NCI-H226 (cell line): ENCODE measurements at regions not wholly inside any gene's neighbourhood (a gene's known extent, or its start where the extent isn't known, plus 50 kb on each side); places are given as distances from the start of the nearest gene placed in this dataset.

Source experiments
- DNase-seq: peaks from one replicate; pipeline ENCODE4 v3.0.0-alpha.2; 2015

- peak; percentile 99 for DNase-seq
Measured at GRCh38 chr2:64831134-64831976, 157.8 kb upstream of the SLC1A4 start.

- no peak for DNase-seq
Measured at GRCh38 chr2:64831977-64832328, 157.2 kb upstream of the SLC1A4 start.

- DNase-seq, result no peak
Measured at GRCh38 chr2:64832936-64833335, 156.3 kb upstream of the SLC1A4 start.

- no peak for DNase-seq
Measured at GRCh38 chr2:64836566-64836965, 152.6 kb upstream of the SLC1A4 start.

- DNase-seq, result peak; percentile 65
Measured at GRCh38 chr2:64837116-64837731, 152.0 kb upstream of the SLC1A4 start.

GRCh38 chr2:64837925-64838641 is 151.1 kb upstream of the SLC1A4 start:
- no peak for DNase-seq

GRCh38 chr2:64838817-64839216 is 150.4 kb upstream of the SLC1A4 start:
- DNase-seq, result peak; percentile 81

- no peak for DNase-seq
Measured at GRCh38 chr2:64839844-64840243, 149.4 kb upstream of the SLC1A4 start.

GRCh38 chr2:64840426-64840881 is 148.7 kb upstream of the SLC1A4 start:
- DNase-seq, result no peak

- no peak for DNase-seq
Measured at GRCh38 chr2:64841461-64841860, 147.7 kb upstream of the SLC1A4 start.

GRCh38 chr2:64842030-64842429 is 147.2 kb upstream of the SLC1A4 start:
- DNase-seq, result no peak

GRCh38 chr2:64844087-64844486 is 145.1 kb upstream of the SLC1A4 start:
- no peak for DNase-seq

- no peak for DNase-seq
Measured at GRCh38 chr2:64845273-64845905, 143.8 kb upstream of the SLC1A4 start.

- peak; percentile 42 for DNase-seq
Measured at GRCh38 chr2:64846177-64846576, 143.0 kb upstream of the SLC1A4 start.

GRCh38 chr2:64847930-64848329 is 141.3 kb upstream of the SLC1A4 start:
- DNase-seq, result no peak

GRCh38 chr2:64848363-64848762 is 140.8 kb upstream of the SLC1A4 start:
- DNase-seq, result no peak

GRCh38 chr2:64848945-64849344 is 140.3 kb upstream of the SLC1A4 start:
- no peak for DNase-seq

- no peak for DNase-seq
Measured at GRCh38 chr2:64850642-64851041, 138.6 kb upstream of the SLC1A4 start.

- no peak for DNase-seq
Measured at GRCh38 chr2:64852771-64853241, 136.4 kb upstream of the SLC1A4 start.

- no peak for DNase-seq
Measured at GRCh38 chr2:64853306-64853705, 135.9 kb upstream of the SLC1A4 start.

- DNase-seq, result no peak
Measured at GRCh38 chr2:64853894-64854293, 135.3 kb upstream of the SLC1A4 start.

GRCh38 chr2:64854773-64855237 is 134.4 kb upstream of the SLC1A4 start:
- DNase-seq, result no peak
